T-helper 22 cell (primary cell): ENCODE measurements at regions not wholly inside any gene's neighbourhood (a gene's known extent, or its start where the extent isn't known, plus 50 kb on each side); places are given as distances from the start of the nearest gene placed in this dataset.

Source experiments
- DNase-seq: peaks from one replicate; pipeline ENCODE4 v3.0.0-alpha.2; 2020; ENCODE audit warnings: low read depth

GRCh38 chr9:21564175-21564574, 82.1 kb upstream of the IFNE start:
- DNase-seq: no peak

GRCh38 chr9:21565155-21565554, 83.0 kb upstream of the IFNE start:
- DNase-seq: no peak

- DNase-seq: no peak
Measured at GRCh38 chr9:21567926-21568325, 85.8 kb upstream of the IFNE start.

GRCh38 chr9:21568484-21568883, 86.4 kb upstream of the IFNE start:
- no peak for DNase-seq

GRCh38 chr9:21569721-21570120, 87.6 kb upstream of the IFNE start:
- DNase-seq: no peak

GRCh38 chr9:21570643-21571275, 88.6 kb upstream of the IFNE start:
- no peak for DNase-seq

- no peak for DNase-seq
Measured at GRCh38 chr9:21574261-21574660, 92.1 kb upstream of the IFNE start.

- DNase-seq: no peak
Measured at GRCh38 chr9:21576331-21577189, 94.4 kb upstream of the IFNE start.

- DNase-seq: no peak
Measured at GRCh38 chr9:21579247-21579671, 97.1 kb upstream of the IFNE start.

GRCh38 chr9:21579743-21580142, 97.6 kb upstream of the IFNE start:
- DNase-seq: no peak

- no peak for DNase-seq
Measured at GRCh38 chr9:21580636-21581378, 98.7 kb upstream of the IFNE start.

- DNase-seq: no peak
Measured at GRCh38 chr9:21583628-21584377, 101.7 kb upstream of the IFNE start.

- no peak for DNase-seq
Measured at GRCh38 chr9:21584890-21585289, 102.8 kb upstream of the IFNE start.

- no peak for DNase-seq
Measured at GRCh38 chr9:21585756-21586752, 103.9 kb upstream of the IFNE start.

GRCh38 chr9:21589344-21590056, 107.4 kb upstream of the IFNE start:
- DNase-seq: no peak

- no peak for DNase-seq
Measured at GRCh38 chr9:21590058-21590996, 108.2 kb upstream of the IFNE start.

- DNase-seq: no peak
Measured at GRCh38 chr9:21591221-21592062, 109.3 kb upstream of the IFNE start.

- DNase-seq: no peak
Measured at GRCh38 chr9:21592063-21592338, 109.9 kb upstream of the IFNE start.
